ENCODE measurements at regions not wholly inside any gene's neighbourhood (a gene's known extent, or its start where the extent isn't known, plus 50 kb on each side); places are given as distances from the start of the nearest gene placed in this dataset.
"Not testable (repeated sequence)": the region's sequence is repeated elsewhere in the genome, so short reads cannot be mapped to it uniquely, and the experiment has no call there.

DNA sequence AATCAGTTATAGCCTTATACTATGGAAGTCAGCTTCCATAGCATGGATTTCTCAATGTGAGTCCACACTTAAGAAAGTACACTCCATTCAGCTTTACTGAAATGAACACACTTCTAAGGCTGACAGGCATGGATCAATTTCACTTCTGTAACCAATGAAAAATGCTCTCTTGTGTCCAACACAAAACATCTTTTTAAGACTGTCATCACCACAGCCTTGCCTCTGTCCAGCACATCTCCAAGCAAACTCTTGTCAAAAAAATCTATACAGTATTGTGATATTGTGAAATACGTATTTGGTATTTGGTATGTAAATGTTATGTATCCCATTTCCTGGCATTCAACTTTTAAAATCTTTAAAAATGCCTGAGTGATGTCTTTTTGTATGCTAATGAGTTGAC, 208.7 kb downstream of the RAP2B start:
- no peak for DNase-seq (ENCODE audit: low spot score)

DNA sequence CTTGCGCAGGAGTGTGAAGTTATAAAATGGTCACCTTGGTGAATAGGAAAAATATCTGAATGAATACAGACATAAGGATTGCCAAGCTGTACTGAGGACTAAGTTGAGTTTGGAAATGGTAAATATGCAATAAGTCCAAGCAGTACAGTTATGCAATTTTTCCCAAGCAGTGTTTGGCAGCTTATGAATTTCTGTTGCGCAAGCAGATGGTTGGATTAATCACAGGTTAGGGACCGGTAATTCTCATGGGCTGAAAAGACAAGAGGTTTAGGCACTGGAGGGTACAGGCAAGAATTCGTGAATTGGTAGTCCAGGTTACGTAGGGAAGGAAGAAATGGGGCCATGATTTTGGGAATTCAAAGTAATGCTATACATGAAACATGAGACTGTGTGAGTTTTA, 210.3 kb downstream of the RAP2B start:
- DNase-seq (ENCODE audit: low spot score): no peak

DNA sequence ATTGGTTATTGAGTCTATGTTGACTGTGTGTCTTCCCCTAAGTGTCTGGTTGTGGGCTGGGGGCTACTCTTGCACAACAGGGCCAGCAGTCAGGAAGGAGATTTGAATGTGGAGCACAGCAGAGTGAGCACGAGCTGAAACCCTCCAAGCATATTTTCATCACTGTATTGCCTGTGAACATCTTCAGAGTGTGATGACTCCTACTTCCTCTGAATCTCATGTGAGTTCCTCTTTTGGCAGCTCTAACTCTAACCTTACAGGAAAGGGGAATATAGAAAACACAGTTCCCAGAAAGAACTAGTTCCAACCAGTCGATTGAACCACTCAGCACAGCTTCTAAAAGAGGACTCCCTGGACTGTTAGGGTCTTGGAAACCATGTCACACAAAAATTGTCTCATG, 211.6 kb downstream of the RAP2B start:
- DNase-seq (ENCODE audit: low spot score): no peak

DNA sequence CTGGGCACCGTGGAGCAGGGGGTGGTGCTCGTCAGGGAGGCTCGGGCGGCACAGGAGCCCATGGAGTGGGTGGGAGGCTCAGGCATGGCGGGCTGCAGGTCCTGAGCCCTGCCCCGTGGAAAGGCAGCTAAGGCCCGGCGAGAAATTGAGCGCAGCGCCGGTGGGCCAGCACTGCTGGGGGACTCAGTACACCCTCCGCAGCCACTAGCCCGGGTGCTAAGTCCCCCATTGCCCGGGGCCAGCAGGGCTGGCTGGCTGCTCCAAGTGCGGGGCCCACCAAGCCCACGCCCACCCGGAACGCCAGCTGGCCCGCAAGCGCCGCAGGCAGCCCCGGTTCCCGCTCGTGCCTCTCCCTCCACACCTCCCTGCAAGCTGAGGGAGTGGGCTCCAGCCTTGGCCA, 216.3 kb downstream of the RAP2B start:
- not testable (repeated sequence) for DNase-seq (ENCODE audit: low spot score)

DNA sequence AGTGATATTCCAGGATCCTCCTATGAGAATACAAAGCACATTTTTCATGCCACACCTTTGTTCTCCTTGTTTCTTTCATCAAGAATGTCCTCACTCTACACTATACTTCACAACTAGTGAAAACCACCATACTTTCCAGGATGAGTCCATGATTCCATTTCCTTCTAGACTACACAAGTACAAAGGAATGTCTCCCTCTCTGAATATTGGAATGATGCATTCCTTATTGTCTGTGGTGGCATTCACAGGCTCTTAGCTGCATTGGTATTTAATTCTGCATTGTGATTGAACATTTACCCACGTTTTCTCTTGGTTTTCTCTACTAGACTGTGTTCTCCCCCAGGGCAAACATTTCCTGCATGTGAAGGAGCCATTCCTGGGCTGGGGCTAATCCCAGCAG, 217.5 kb downstream of the RAP2B start:
- DNase-seq (ENCODE audit: low spot score): no peak

DNA sequence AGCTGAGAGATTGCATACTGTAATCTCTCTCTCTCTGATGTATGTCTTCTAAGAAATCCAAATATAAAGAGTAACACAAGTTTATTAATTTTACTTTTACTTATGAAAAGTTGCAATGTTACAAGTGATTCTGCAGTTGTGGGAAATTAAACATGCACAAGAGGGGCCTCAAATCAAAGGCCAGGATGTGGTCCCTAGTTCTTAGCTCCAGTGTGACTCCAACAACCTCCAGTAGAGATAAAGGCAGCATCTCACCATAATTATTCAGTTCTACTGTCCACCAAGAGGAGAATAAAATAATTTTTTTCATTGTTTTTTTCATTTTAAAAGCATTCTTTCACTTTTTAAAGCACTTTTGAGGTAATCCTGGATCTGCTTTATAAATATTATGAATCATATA, 223.3 kb downstream of the RAP2B start:
- no peak for DNase-seq (ENCODE audit: low spot score)

DNA sequence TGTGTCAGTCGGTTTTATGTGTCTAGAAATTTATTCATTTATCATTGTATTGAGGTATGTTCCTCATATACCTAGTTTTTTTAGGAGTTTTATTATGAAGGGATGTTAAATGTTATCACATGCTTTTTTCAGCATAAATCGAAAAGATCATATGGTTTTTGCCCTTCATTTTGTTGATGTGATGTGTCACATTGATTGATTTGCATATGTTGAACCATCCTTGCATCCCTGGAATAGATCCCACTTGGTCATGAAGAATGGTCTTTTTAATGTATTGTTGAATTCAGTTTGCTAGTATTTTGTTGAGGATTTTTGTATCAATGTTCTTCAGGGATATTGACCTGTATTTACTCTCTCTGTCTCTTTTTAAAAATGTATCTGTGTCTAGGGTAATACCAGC, 230.3 kb downstream of the RAP2B start:
- DNase-seq (ENCODE audit: low spot score): no peak

DNA sequence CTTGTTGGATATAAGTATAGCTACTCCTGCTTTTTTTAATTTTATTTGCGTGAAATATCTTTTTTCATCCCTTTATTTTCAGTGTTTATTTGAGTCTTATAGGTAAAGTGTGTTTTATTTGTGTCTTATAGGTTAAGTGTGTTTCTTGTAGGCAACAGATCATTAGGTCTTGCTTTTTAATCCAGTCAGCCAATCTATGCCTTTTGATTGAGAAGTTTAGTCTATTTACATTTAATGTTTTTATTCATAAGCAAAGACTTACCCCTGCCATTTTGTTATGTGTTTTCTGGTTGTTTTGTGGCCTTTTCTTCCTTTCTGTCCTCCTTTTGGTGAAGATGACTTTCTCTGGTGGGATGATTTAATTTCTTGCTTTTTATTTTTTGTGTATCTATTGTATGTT, 232.0 kb downstream of the RAP2B start:
- no peak for DNase-seq (ENCODE audit: low spot score)

DNA sequence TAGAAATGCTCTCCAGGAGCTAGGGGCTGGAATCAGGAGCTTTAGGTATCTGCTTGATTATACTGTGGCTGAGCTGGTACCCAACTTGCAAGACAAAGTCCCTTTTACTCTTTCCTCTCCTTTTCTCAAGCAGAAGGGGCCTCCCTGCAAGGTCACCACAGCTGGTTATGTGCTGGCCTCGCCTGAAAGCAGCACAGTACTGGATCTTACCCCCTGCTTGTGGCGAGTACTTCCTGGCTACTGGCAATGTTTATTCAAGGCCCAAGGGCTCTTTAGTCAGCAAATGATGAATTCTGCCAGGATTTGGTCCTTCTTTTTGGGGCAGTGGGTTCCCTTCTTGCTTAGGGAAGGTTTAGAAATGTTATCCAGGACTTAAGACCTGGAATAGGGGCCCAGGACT, 234.6 kb downstream of the RAP2B start:
- DNase-seq (ENCODE audit: low spot score): no peak

DNA sequence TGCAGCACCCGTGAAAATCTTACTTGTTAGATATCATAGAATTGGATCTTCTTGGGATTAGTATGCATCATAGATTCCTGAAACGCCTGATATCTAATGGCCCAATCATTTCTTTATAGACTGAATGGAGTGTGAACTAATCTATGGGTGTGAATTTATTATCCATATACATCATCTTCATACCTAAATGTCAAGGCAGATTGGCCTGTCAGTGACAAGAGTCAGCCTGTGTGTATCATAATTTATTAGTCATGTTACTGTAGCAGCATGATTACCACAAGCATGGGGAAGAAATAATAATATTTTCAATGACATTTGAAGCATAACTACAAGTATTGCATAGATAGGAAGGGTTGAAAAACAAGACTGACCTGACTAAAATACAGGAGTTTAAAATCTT, 235.8 kb downstream of the RAP2B start:
- DNase-seq (ENCODE audit: low spot score): no peak

DNA sequence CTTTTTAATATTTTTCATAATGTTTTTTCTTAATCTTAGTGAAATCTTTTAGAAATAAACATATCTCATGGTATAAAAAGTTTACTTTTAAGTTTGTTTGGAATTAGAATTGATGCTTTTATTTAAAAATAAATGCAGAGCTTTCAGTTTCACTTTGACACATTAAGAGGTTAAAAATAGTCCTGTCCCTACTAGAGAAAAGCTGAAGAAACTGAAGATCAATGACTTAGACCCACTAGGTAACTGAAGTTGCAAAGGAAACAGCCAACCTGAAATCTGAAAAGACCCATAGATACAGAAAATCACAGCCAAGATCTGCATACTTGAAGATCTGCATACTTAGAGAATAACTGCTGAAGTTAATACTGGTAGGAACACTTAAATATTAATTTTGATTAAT, 237.6 kb downstream of the RAP2B start:
- no peak for DNase-seq (ENCODE audit: low spot score)

DNA sequence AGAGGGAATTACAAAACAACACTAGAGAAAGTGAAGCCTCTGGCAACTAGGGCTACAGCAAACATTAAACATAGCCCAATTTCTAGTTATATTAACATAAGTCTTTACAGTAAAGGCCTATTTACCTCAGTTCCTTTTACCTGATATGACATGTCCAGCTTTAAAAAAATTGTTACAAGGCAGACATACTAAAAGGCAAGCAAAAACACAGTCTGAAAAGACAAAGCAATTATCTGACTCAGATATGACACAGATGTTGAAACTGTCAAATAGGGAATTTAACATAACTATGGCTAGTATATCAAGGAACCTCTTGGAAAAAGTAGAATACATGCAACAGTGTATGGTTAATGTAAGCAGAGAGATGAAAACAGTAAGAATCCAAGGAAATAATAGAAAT, 238.6 kb downstream of the RAP2B start:
- DNase-seq (ENCODE audit: low spot score): no peak

DNA sequence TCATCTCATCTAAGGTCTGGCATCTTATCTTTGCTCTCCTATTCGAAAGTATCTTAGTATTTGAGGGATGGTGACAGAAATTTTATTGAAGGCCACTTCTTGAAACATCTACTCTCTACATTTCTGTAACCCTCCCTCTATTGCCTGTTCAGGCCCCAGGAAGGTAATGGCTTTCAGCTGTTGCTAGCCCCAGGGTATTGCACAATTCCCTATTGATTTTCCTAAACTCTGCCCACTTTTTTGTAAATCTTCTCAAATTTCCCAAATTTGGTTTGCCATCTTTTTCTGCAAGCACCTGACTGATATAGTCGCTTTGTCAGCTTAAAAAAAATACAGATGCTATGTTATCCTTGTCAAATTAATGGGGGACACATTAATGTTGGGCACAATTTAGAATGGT, 242.1 kb downstream of the RAP2B start:
- no peak for DNase-seq (ENCODE audit: low spot score)

DNA sequence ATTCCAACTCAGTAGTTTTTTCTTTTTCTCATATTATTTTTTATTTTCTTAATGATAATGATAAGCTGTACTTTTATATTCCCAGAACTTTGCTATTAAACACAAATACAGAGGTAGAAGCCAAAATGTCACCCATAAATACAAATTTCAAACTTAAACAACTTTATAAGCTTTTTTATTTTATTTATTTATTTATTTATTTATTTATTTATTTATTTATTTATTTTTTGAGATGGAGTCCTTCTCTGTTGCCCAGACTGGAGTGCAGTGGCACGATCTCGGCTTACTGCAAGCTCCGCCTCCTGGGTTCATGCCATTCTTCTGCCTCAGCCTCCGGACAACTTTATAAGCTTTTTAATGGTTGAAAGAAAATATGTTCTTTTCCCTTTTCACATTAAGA, 243.3 kb downstream of the RAP2B start:
- DNase-seq (ENCODE audit: low spot score): not testable (repeated sequence)

DNA sequence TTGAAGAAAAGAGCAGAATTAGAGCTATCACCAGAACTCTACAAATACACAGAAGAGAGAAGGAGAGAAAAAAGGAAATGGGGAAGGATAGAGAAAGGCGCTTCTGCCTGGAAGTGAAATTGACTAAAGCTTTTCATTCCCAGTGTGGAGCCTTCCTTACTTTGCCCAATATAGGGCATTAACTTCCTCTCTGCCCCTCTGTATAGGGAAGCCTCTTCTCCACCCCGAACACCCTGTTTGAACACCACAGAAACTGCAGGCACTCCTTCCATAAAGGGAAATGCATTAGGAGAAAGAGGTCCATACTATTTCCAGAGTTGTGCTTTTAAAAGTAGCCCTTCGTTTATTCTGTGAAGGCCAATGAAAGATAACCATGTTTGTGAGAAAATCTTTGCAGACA, 248.5 kb downstream of the RAP2B start:
- no peak for DNase-seq (ENCODE audit: low spot score)

DNA sequence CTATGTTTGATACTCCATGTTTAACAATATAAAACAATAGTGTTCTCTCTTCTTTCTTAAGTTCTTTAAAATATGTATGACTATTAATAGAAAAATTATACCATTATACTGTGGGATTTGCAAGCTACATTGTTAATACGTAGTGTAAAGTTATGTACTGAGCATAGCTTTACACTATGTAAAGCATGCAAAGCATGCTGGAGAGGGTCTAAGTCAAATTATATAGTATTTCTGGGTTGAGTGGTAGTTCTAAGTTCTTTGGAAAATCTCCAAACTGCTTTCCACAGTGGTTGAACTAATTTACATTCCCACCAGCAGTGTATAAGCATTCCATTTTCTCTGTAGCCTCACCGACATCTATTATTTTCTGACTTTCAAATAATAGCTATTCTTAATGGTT, 253.0 kb downstream of the RAP2B start:
- DNase-seq (ENCODE audit: low spot score): no peak

DNA sequence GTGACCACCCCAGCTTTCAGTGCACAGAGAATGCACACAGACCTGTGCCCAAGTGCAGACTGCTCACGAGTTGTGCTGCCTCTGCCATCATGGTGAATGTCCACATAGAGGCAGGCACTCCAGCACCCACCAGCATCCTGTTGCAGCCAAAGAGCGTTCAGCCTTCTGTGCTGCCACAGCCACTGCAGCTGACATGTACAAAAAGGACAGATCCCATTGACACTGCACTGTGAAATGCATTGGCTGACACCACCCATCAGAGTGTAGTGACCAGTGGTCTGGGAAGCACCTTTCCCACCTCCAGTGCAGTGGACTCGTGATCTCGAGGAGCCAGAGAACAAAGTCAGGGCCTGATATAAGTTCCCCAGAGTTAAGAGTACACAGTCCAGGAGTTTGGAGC, 260.3 kb downstream of the RAP2B start:
- no peak for DNase-seq (ENCODE audit: low spot score)

DNA sequence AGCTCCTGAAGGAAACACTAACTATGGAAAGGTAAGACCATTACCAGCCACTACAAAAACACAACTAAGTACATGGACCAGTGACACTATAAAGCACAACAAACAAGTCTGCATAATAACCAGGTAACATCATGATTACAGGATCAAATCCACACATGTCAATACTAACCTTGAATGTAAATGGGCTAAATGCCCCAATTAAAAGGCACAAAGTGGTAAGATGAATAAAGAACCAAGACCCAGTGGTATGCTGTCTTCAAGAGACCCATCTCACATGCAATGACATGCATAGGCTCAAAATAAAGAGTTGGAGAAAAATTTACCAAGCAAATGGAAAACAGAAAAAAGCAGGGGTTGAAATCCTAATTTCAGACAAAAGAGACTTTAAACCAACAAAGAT, 261.8 kb downstream of the RAP2B start:
- not testable (repeated sequence) for DNase-seq (ENCODE audit: low spot score)

DNA sequence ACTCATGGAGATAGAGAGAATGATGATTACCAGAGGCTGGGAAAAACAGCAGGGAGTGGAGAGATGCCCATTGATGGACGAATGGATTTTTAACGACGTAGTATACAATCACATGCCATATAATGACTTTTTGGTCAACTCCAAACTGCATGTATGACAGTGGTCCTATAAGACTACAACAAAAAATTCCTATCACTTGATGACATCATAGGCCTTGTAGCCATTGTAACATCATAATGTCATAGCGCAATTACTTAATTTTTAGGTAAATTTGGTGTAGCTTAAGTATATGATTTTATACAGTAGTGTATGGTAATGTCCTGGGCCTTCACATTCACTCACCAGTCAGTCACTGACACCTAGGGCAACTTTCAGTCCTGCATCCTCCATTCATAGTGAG, 264.3 kb downstream of the RAP2B start:
- DNase-seq (ENCODE audit: low spot score): no peak

DNA sequence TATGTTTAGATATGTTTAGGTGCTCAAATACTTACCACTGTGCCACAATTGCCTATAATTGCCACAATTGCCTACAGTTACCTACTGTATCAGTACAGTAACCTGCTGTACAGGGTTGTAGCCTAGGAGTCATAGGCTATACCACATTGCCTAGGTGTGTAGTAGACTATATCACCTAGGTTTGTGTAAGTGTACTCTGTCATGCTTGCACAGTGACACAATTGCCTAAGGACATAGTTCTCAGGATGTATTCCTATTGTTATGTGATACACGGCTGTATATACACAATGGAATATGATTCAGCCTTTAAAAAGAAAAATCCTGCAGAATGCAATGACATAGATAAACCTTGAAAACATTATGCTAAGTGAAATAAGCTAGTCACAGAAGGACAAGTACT, 264.8 kb downstream of the RAP2B start:
- no peak for DNase-seq (ENCODE audit: low spot score)

DNA sequence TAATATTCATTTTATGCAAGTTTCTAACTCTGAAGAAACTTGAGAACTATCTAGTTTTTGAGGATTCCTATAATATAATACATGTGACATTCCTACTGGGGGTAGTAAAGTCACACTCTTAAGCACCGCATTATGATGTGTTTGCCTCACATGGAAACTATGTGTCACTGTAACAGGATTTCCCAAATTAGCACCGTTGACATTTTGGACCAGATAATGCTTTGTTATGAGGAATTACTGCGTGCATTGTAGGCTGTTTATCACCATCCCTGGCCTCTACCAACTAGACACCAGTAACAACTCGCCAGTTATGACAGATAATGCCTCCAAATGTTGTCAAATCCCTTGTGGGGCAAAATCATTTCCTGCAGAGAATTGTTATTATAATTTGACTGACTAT, 267.8 kb downstream of the RAP2B start:
- DNase-seq (ENCODE audit: low spot score): no peak

DNA sequence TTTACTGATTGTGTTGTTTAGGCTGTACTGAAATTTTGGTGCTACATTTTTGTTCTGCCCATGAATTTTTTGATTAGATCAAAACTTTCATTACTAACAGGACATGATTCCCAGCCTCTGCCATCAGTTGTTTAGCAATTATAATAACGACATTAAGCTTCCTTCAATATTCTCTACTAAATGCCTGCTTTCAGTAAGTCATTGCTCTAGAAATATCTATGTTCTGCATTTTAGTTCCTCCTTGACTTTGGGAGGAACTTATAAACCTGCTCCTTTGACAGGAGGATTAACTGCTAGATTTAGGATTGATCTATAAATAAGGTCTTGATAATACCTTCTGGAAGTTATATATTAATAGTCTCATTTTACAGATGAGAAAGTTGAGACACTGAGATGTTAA, 269.1 kb downstream of the RAP2B start:
- no peak for DNase-seq (ENCODE audit: low spot score)

DNA sequence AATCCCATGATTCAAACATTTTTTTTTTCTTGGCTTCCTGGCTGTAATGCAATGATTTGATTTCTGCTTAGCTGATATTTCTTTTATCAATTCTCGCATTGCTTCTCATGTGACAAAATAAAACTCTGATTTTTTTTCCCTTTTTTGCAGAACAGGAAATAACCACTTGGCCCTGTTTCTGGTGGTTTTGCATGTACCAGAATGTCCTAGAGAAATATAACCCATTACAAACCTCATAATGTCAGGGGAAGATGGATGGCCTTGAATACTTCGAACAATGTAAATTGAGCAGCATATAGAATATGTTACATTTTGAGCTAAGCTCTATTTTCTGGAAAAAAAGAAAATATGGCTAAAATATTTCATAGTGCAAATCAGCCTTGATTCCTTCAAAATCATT, 275.6 kb downstream of the RAP2B start:
- DNase-seq (ENCODE audit: low spot score): no peak

DNA sequence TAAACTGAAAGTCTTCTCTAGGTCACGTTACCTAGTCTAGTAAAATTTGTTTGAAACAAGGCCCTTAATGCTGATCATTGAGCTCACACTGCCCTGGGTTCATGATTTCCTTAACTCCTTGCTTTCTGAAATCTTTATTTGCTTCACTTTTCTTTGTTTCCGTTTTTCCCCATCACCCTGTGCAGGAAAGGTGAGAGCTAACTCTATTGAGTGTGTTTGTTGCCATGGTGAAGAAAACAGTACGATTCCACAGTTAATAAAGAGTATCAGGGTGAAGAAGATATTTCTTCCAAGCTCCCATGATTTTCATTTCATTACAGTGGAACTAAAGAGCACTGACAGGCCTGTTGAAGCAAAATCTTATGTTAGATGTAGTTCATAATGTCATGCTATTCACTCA, 276.2 kb downstream of the RAP2B start:
- no peak for DNase-seq (ENCODE audit: low spot score)

DNA sequence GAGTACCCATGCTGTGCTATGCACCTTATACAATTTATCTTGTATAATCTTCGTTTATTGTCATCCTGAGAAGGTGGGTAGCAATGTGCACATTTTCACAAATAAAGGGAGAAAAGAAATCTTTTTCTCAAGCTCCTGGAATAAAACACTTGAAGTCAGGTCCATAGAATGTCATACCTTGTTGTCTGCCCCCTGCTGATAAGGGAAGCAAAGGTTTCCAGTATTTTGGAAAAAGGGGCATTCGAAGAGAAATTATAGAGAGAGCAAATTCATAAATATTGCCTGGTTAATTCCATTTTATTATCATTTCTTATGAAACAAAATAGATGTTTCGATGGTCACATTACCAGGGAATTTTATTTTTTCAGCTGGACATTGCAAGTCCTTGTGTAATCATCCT, 277.8 kb downstream of the RAP2B start:
- DNase-seq (ENCODE audit: low spot score): no peak

DNA sequence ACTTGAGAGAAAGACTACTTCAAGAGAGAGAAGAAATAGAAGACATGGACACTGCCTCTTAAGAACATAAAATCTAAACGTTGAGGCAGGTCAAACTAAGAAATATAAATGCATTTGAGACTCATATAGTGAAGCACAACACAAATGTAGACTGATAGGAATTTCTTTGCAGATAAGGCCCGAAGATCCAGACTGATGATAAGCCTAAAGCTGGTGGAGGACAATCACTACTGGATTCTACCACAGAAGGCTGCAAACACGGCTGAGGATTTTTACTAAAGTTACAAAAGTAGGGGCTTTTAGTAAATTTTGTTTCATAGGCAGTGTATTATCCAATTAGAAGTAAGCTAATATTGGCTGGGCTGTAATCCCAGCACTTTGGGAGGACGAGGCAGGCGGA, 278.3 kb downstream of the RAP2B start:
- DNase-seq (ENCODE audit: low spot score): no peak

Measured in LoVo (cell line).